GM19035 (cell line): ENCODE measurements at regions not wholly inside any gene's neighbourhood (a gene's known extent, or its start where the extent isn't known, plus 50 kb on each side); places are given as distances from the start of the nearest gene placed in this dataset.

Experiments used
- ATAC-seq: cut with Tn5 transposase; IDR thresholded peaks from one replicate; pipeline ENCODE4 v1.9.1; 2021; ENCODE audit not compliant: unreplicated experiment

- ATAC-seq: no peak
These were observed 493.8 kb downstream of the FBXO15 start for GRCh38 chr18:73653827-73654226.

GRCh38 chr18:73653251-73653650, 494.4 kb downstream of the FBXO15 start:
- no peak for ATAC-seq

- ATAC-seq: no peak
These were observed 500.2 kb downstream of the FBXO15 start for GRCh38 chr18:73647391-73647790.

GRCh38 chr18:73646772-73647171, 500.9 kb downstream of the FBXO15 start:
- ATAC-seq: no peak

- no peak for ATAC-seq
These were observed 501.4 kb downstream of the FBXO15 start for GRCh38 chr18:73646196-73646595.

- no peak for ATAC-seq
These were observed 502.4 kb downstream of the FBXO15 start for GRCh38 chr18:73645160-73645715.

- no peak for ATAC-seq
These were observed 507.8 kb downstream of the FBXO15 start for GRCh38 chr18:73639788-73640187.

- ATAC-seq: no peak
These were observed 508.9 kb downstream of the FBXO15 start for GRCh38 chr18:73638709-73639108.

- no peak for ATAC-seq
These were observed 511.3 kb downstream of the FBXO15 start for GRCh38 chr18:73636355-73636754.

- no peak for ATAC-seq
These were observed 520.8 kb downstream of the FBXO15 start for GRCh38 chr18:73626859-73627258.

- no peak for ATAC-seq
These were observed 521.4 kb downstream of the FBXO15 start for GRCh38 chr18:73626221-73626620.

GRCh38 chr18:73621091-73621490, 526.5 kb downstream of the FBXO15 start:
- no peak for ATAC-seq

- no peak for ATAC-seq
These were observed 529.7 kb downstream of the FBXO15 start for GRCh38 chr18:73617981-73618380.

- no peak for ATAC-seq
These were observed 532.1 kb downstream of the FBXO15 start for GRCh38 chr18:73615506-73615905.

- no peak for ATAC-seq
These were observed 532.8 kb downstream of the FBXO15 start for GRCh38 chr18:73614812-73615211.

GRCh38 chr18:73613706-73614340, 533.8 kb downstream of the FBXO15 start:
- no peak for ATAC-seq

GRCh38 chr18:73597832-73598615, 549.6 kb downstream of the FBXO15 start:
- ATAC-seq: no peak

GRCh38 chr18:73594749-73595148, 552.9 kb downstream of the FBXO15 start:
- no peak for ATAC-seq

- no peak for ATAC-seq
These were observed 554.4 kb downstream of the FBXO15 start for GRCh38 chr18:73593207-73593606.

GRCh38 chr18:73590950-73591349, 556.7 kb downstream of the FBXO15 start:
- no peak for ATAC-seq

- ATAC-seq: no peak
These were observed 567.9 kb downstream of the FBXO15 start for GRCh38 chr18:73579698-73580097.

GRCh38 chr18:73577365-73577764, 570.3 kb downstream of the FBXO15 start:
- ATAC-seq: no peak
